HepG2 (cell line): ENCODE measurements at regions not wholly inside any gene's neighbourhood (a gene's known extent, or its start where the extent isn't known, plus 50 kb on each side); places are given as distances from the start of the nearest gene placed in this dataset.

Experiments
- ATAC-seq: fragments of 200-7000 bp; cut with Tn5 transposase; 3 replicates; pipeline ENCODE4 v1.9.1; 2020; ENCODE audit warnings: mild to moderate bottlenecking, moderate library complexity
- BruUV-seq: library from RNA; stranded (reverse); fragments of 400-500 nt; replicated peaks from 2 replicates; lab custom pipeline; 2021; lab: Mats Ljungman, UMichigan
- CTCF ChIA-PET: fragments of 300-600 bp; formaldehyde crosslinking; extraction: SDS; loops from one replicate; lab custom pipeline; 2021; ENCODE audit warnings: low total read pairs, inconsistent platforms, low intra/inter-chr PET ratio; lab: Yijun Ruan, JAX
- POLR2A ChIA-PET: fragments of 350-600 bp; sonication (Branson Sonifier 250); formaldehyde crosslinking; loops from one replicate; lab custom pipeline; 2020; ENCODE audit warnings: antibody characterized with exemption, inconsistent platforms; lab: Yijun Ruan, JAX
- DNase-seq: peaks from one replicate; pipeline ENCODE4 v3.0.0-alpha.2; 2015; ENCODE audit warnings: low spot score
- FAIRE-seq: peaks from 3 replicates; lab custom pipeline; 2011; peaks lifted over from hg19 to GRCh38; lab: Jason Lieb, UNC
- H2AFZ ChIP-seq: one replicate; pipeline ENCODE4 v1.6.1; 2011; ENCODE audit warnings: low read length, inconsistent platforms
- H3K27ac ChIP-seq: fragments of 300-600 bp; 3 replicates; pipeline ENCODE4 v1.8.0; 2011; ENCODE audit warnings: mixed run types, mild to moderate bottlenecking, mixed read lengths, low read length, inconsistent platforms; ENCODE audit not compliant: insufficient read depth; ENCODE audit errors: extremely low read length
- H3K27me3 ChIP-seq, 2 experiments: fragments of 200-600 bp in 1 of 2; 2 replicates in 1 of 2; 3 replicates in 1 of 2; pipeline versions ENCODE4 v1.6.0 to v1.8.0; 2011; ENCODE audit warnings: low read length in 2 of 2, mild to moderate bottlenecking in 2 of 2, moderate library complexity in 2 of 2, inconsistent platforms in 1 of 2; ENCODE audit not compliant: insufficient read depth in 2 of 2, control insufficient read depth in 1 of 2
- H3K36me3 ChIP-seq, 2 experiments: fragments of 200-600 bp in 1 of 2; replicated peaks in 1 of 2; 2 replicates in 1 of 2; 3 replicates in 1 of 2; pipeline versions ENCODE4 v1.5.1 to v1.8.0; 2011; ENCODE audit warnings: low read length in 2 of 2, inconsistent platforms in 1 of 2; ENCODE audit not compliant: insufficient read depth in 2 of 2, control insufficient read depth in 1 of 2
- H3K4me1 ChIP-seq: 2 replicates; pipeline ENCODE4 v1.5.1; 2012; ENCODE audit warnings: low read length, inconsistent platforms; ENCODE audit not compliant: insufficient read depth
- H3K4me2 ChIP-seq: 2 replicates; pipeline ENCODE4 v1.6.0; 2011; ENCODE audit warnings: low read depth, low read length, inconsistent platforms
- H3K4me3 ChIP-seq, 3 experiments: fragments of 200-600 bp in 1 of 3; sonication (generic), shearing (Covaris generic) in 1 of 3; replicated peaks in 1 of 3; 2 replicates each; pipeline ENCODE4 v1.5.1; 2011 to 2016; ENCODE audit warnings: low read length in 3 of 3, inconsistent platforms in 2 of 3, low read depth in 2 of 3, mild to moderate bottlenecking in 2 of 3, control low read depth in 1 of 3, mixed read lengths in 1 of 3; ENCODE audit not compliant: insufficient read depth in 1 of 3
- H3K79me2 ChIP-seq: one replicate; pipeline ENCODE4 v1.6.1; 2011; ENCODE audit warnings: low read length, inconsistent platforms; ENCODE audit not compliant: insufficient read depth
- H3K9ac ChIP-seq: 2 replicates; pipeline ENCODE4 v1.6.0; 2011; ENCODE audit warnings: mild to moderate bottlenecking, low read depth, low read length, inconsistent platforms; ENCODE audit not compliant: insufficient read depth
- H3K9me3 ChIP-seq: 2 replicates; pipeline ENCODE4 v1.5.1; 2012; ENCODE audit warnings: mild to moderate bottlenecking, low read length
- H4K20me1 ChIP-seq: 2 replicates; pipeline ENCODE4 v1.6.0; 2011; ENCODE audit warnings: inconsistent platforms, mild to moderate bottlenecking, low read length, moderate library complexity; ENCODE audit not compliant: insufficient read depth
- ARID3A ChIP-seq: IDR thresholded peaks from 2 replicates; pipeline ENCODE4 v1.6.1; 2012; ENCODE audit warnings: low read depth, low read length, improper control_type of control experiment
- KAT8 ChIP-seq: IDR thresholded peaks from 2 replicates; pipeline ENCODE4 v1.6.1; 2016; ENCODE audit warnings: missing genetic modification reagents, missing compliant biosample characterization
- KLF12 ChIP-seq: sonication (generic); formaldehyde crosslinking; IDR thresholded peaks from 2 replicates; pipeline ENCODE4 v1.4.0; 2020; ENCODE audit warnings: missing genetic modification reagents, borderline replicate concordance
- MYPOP ChIP-seq: sonication (generic); formaldehyde crosslinking; IDR thresholded peaks from 2 replicates; pipeline ENCODE4 v1.8.1; 2023; ENCODE audit warnings: mild to moderate bottlenecking, moderate library complexity, missing genetic modification reagents
- PLSCR1 ChIP-seq: sonication (generic); formaldehyde crosslinking; IDR thresholded peaks from 2 replicates; pipeline ENCODE4 v1.5.0; 2020; ENCODE audit warnings: missing genetic modification reagents, mild to moderate bottlenecking, borderline replicate concordance
- POGZ ChIP-seq: sonication (generic); formaldehyde crosslinking; IDR thresholded peaks from 2 replicates; pipeline ENCODE4 v1.4.0; 2020; ENCODE audit warnings: mild to moderate bottlenecking, missing genetic modification reagents
- TFDP1 ChIP-seq: IDR thresholded peaks from 2 replicates; pipeline ENCODE4 v1.6.1; 2016; ENCODE audit warnings: missing compliant biosample characterization, missing genetic modification reagents, borderline replicate concordance
- XBP1 ChIP-seq: sonication (generic); formaldehyde crosslinking; IDR thresholded peaks from 2 replicates; pipeline ENCODE4 v1.5.0; 2020; ENCODE audit warnings: missing genetic modification reagents
- ZMAT5 ChIP-seq: sonication (generic); formaldehyde crosslinking; IDR thresholded peaks from 2 replicates; pipeline ENCODE4 v1.5.0; 2020; ENCODE audit warnings: mild to moderate bottlenecking, low read depth, missing genetic modification reagents, borderline replicate concordance
- ZNF232 ChIP-seq: sonication (generic); formaldehyde crosslinking; IDR thresholded peaks from 2 replicates; pipeline ENCODE4 v1.4.0; 2020; ENCODE audit warnings: missing genetic modification reagents, borderline replicate concordance
- ZNF709 ChIP-seq: sonication (generic); formaldehyde crosslinking; IDR thresholded peaks from 2 replicates; pipeline ENCODE4 v1.5.0; 2020; ENCODE audit warnings: mild to moderate bottlenecking, missing genetic modification reagents
- in situ Hi-C: cut with HindIII; loops from 2 replicates; pipeline ENCODE4 v1.10.0; 2017; ENCODE audit warnings: low pct_unique_long_range_greater_than_20kb; ENCODE audit not compliant: extremely low pct_ligation_motif_present
- intact Hi-C: fragments of 100-400 bp; cut with micrococcal nuclease; formaldehyde crosslinking; loops from one replicate; pipeline ENCODE4 v1.10.0; 2022; ENCODE audit not compliant: unreplicated experiment
- TF ChIP-seq, protein P1 (sequence below): sonication (generic); formaldehyde crosslinking; IDR thresholded peaks from 2 replicates; pipeline ENCODE4 v1.5.0; 2020; ENCODE audit warnings: mild to moderate bottlenecking, missing genetic modification reagents, borderline replicate concordance

DNA sequence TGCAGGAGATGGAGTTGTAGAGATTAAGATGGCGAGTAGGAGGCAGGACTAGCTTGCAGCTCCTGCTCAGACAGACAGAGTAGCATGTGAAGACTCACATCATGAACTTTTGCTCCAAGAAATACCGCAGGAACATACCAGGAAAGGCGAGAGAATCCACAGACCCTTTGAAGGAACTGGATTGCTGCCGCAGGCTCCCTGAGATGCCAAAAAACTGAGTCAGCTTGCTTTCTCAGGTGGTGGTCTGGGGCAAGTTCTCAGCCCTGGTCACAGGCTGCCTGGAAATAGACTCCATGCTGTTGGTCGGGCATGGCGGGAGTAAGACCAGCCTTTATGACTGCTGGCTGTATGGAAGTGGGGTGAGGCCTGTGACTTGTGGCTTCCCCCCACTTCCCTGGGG lies 163.6 kb upstream of the NAV3 start (continued):
- TF ChIP-seq TFDP1 (CRISPR knock-in tag) (no peak), KAT8 (CRISPR knock-in tag) (no peak)
- TF ChIP-seq, all 625 proteins: peak for 0

DNA sequence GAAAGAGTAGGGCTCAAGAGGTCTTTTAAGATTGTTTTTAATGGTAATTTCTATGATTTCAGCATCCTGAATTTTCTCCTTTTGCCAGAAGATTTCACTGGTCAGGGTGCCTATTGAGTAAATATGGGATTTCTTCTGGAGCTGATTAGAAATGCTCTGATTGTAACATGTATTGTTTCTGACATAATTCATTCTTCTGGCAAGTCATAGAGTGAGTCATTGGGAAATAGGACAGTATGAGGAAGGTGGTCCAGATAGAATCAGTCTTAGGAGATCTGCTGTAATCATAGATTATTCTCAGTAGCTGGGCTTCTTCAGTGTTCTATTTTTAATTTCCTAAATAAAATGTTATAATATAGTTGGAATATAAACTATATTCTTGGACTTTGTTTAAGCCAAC lies 182.0 kb upstream of the NAV3 start:
- ChIA-PET POLR2A (no interaction called here), CTCF (no interaction called here)
- H3K9me3 ChIP-seq: no peaks in the 10 kb centered on the region
- DNase-seq: no peak
- H3K4me2 ChIP-seq: no peak overlapping the region
- no peak overlapping the region for H2AFZ ChIP-seq
- H3K79me2 ChIP-seq: no peaks in the 10 kb centered on the region
- H3K4me1 ChIP-seq: no peaks in the 10 kb centered on the region
- H3K27ac ChIP-seq: no peak overlapping the region
- BruUV-seq: no TSS peak
- H3K4me3 ChIP-seq: no peak overlapping the region
- FAIRE-seq: no peak
- no peaks in the 10 kb centered on the region for H3K36me3 ChIP-seq
- no peak for ATAC-seq
- H3K9ac ChIP-seq: no peak overlapping the region
- H3K27me3 ChIP-seq: no peaks in the 10 kb centered on the region
- intact Hi-C loops: no loop called here
- in situ Hi-C loops: no loop called here
- H4K20me1 ChIP-seq: no peaks in the 10 kb centered on the region
- TF ChIP-seq ZNF232: no peak
- TF ChIP-seq KLF12 (CRISPR knock-in tag): no peak
- no peak for TF ChIP-seq ARID3A
- no peak for TF ChIP-seq PLSCR1 (CRISPR knock-in tag)
- TF ChIP-seq, protein P1, sequence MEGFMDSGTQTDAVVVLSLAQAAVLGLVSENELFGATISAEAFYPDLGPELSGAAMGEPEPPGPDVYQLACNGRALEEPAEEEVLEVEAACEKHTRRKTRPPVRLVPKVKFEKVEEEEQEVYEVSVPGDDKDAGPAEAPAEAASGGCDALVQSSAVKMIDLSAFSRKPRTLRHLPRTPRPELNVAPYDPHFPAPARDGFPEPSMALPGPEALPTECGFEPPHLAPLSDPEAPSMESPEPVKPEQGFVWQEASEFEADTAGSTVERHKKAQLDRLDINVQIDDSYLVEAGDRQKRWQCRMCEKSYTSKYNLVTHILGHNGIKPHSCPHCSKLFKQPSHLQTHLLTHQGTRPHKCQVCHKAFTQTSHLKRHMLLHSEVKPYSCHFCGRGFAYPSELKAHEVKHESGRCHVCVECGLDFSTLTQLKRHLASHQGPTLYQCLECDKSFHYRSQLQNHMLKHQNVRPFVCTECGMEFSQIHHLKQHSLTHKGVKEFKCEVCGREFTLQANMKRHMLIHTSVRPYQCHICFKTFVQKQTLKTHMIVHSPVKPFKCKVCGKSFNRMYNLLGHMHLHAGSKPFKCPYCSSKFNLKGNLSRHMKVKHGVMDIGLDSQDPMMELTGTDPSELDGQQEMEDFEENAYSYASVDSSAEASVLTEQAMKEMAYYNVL (CRISPR knock-in tag): no peak
- no peak for TF ChIP-seq ZMAT5 (CRISPR knock-in tag)
- TF ChIP-seq MYPOP (CRISPR knock-in tag): no peak
- TF ChIP-seq XBP1 (CRISPR knock-in tag): no peak
- TF ChIP-seq ZNF709 (CRISPR knock-in tag): no peak
- TF ChIP-seq POGZ: no peak
